ENCODE measurements at regions not wholly inside any gene's neighbourhood (a gene's known extent, or its start where the extent isn't known, plus 50 kb on each side); places are given as distances from the start of the nearest gene placed in this dataset.

DNA sequence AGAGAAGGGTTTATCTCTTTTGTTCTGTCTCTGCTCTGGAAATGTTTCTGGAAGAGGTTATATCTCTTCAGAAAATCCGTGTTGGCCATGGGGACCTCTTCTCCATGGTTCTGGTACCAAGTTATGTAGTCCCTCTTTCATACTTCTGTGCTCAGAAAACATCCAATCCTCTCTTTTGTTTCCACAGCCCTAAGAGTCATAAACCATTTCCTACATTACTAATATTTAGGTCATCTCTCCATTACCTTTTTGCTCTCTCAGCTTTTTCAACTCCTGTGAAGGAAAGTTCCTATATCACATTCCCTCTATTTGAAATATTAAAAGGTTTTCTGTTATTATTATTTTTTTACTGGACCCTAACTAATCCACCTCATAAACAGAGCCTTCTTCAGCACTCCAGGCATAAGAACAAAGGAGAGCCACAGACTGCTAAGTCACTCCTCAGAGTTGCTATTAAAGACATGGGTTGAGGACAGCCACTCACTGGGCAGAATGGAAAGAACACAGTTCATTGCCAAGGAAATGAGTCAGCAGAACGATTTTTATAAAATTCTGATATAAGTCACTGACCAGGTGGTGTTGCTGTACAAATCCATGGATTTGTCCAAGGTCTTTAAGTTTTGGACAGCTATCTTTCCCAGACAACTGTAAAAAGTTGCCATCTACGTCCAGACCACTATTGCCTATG lies 122.4 kb upstream of the NPY2R start:
- no peak for DNase-seq

GRCh38 chr4:155094201-155094820 lies 114.1 kb upstream of the NPY2R start:
- DNase-seq, result no peak

GRCh38 chr4:155099231-155099630 lies 109.2 kb upstream of the NPY2R start:
- no peak for DNase-seq

DNA sequence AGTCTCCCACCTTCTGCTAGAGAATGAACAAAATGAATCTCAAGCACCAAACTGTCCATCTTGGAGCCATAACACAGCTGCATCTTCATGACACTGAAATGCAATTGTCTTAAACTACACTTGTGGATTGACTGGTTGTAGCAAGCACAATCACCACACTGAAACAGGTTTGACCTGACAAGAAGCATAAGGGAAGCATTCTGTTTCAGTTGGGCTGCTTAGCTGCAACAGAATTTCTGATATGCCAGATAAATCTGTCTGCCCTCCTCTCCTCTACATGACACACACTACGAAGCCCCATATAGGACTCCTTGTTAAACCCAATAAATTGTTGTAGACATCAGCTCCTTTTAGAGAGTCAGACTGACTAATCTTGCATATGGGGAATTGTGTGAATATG lies 101.8 kb upstream of the NPY2R start:
- no peak for DNase-seq

DNA sequence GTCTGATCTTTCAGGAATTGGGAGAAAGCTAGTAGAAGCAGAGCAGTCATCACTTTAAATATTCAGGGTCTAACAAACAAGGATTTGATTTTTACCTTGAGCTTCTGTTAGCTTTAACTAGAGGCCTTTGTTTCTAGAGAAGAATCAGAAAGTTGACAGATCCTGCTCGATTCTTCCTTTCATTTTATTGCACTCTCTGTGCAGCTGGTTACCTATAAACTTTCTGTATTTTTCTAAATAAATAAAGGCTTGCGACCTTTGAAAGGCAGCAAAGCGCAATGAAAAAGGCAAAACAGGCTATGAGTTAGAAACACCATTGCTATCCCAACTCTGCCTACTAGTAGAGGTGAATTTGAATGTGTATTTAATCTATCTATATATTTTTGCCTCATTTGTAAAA lies 101.4 kb upstream of the NPY2R start:
- DNase-seq, result no peak

GRCh38 chr4:155114790-155115189 lies 93.6 kb upstream of the NPY2R start:
- no peak for DNase-seq

GRCh38 chr4:155119006-155119405 lies 89.4 kb upstream of the NPY2R start:
- no peak for DNase-seq

- no peak for DNase-seq
These were observed 87.9 kb upstream of the NPY2R start for GRCh38 chr4:155120536-155120935.

DNA sequence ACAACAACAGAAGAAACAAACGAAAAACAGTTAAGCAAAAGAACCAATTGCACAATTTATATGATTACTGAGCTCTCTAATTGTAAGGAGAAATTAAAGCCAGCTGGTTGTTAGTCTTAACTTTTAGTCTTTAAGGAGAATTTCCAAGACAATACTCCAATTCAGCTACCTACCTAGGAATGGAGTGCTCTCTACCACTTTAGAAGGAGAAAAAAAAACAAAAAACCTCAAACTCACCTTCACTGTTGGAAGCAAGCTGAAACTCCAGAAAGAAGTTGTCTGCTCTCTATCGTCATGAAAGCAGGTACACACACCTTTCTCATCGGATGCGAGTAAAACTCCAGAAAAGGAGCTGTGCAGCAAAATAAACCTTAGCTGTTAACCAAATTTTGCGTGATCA lies 86.1 kb upstream of the NPY2R start:
- no peak for DNase-seq

DNA sequence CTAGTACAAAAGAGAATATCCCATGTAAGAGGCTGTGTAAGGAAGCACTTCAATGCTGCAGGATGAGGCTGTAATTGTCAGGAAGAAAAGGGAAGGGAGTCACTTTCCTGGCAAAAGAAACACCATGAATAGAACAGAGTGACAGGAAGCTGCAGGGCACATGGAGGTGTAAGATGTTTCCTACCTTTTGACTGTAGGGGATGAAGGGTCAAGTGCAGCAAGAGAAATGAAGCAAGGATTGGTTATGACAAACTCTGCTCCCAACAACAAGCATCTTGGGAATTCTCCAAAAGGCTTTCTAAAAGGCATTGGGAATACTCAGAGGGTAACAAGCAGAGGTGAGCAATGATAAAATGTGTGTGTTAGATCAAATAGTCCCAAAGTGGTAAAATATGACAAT lies 74.3 kb upstream of the NPY2R start:
- DNase-seq, result no peak

DNA sequence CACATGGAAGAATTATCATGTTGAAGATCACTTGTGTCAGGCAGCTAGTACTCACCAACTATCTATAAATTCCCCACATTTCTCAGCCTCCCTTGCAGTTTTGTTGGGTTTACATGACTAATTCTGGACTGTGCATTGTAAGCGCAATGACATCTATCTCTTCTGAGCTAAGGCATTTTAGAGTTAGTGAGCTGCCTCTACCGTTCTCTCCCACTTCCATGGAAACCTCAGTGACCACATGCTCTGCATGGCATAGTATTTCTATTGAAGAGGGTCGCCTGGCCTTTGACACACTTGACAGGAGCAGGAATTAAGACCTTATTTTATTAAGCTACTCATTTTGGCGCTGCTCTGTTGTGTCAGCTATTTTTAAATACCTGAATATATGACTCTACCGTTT lies 67.5 kb upstream of the NPY2R start:
- DNase-seq, result no peak

DNA sequence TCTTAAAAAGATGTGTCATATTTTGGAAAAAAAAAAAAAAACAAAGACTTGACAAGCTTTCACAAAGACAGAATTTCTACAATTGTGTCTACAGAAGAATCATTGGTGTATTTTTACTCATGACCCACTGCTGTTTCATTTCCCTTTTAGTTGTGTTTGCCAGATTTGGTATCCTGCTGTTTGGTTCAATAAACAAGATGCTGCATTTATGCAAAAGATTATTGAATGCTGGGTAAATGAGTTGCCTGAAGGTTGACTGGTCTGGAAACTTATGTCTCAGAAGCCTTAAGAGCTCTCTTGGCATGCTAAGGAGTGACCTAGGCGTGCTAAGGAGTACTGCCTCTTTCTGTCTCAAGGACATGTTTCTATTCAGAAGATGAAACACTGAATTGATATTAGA lies 64.9 kb upstream of the NPY2R start:
- no peak for DNase-seq

All from nucleus accumbens (tissue), 56 donors.